Upper lobe of left lung (tissue), 6 donors: ENCODE measurements at regions not wholly inside any gene's neighbourhood (a gene's known extent, or its start where the extent isn't known, plus 50 kb on each side); places are given as distances from the start of the nearest gene placed in this dataset.
"Not testable (repeated sequence)": the region's sequence is repeated elsewhere in the genome, so short reads cannot be mapped to it uniquely, and the experiment has no call there.

Experiments used
- ATAC-seq, 2 donors: fragments of 200-7000 bp; cut with Tn5 transposase; one replicate each; pipeline ENCODE4 v1.9.1; 2022; ENCODE audit warnings: mild to moderate bottlenecking in 2 of 2, moderate library complexity in 2 of 2; ENCODE audit not compliant: low FRiP score in 2 of 2
- DNase-seq, 2 donors: peaks; one replicate each; pipeline ENCODE4 v3.0.0-alpha.2; 2019 to 2020
- H3K27ac ChIP-seq, 4 donors: fragments of 200-600 bp; sonication (generic); one replicate each; pipeline ENCODE4 v1.5.1; 2016 to 2019
- H3K27me3 ChIP-seq, 4 donors: fragments of 200-600 bp; sonication (generic); one replicate each; pipeline ENCODE4 v1.5.1; 2017 to 2019
- H3K36me3 ChIP-seq, 4 donors: fragments of 200-600 bp; sonication (generic); one replicate each; pipeline ENCODE4 v1.5.1; 2016 to 2019
- H3K4me1 ChIP-seq, 4 donors: fragments of 200-600 bp; sonication (generic); one replicate each; pipeline ENCODE4 v1.5.1; 2018 to 2019
- H3K4me3 ChIP-seq, 4 donors: fragments of 200-600 bp; sonication (generic); one replicate each; pipeline ENCODE4 v1.5.1; 2017 to 2019; ENCODE audit warnings: mild to moderate bottlenecking in 2 of 4, moderate library complexity in 1 of 4
- H3K9me3 ChIP-seq, 4 donors: fragments of 200-600 bp; sonication (generic); one replicate each; pipeline ENCODE4 v1.5.1; 2018 to 2019
- EP300 ChIP-seq, 4 donors: sonication (generic); formaldehyde crosslinking; IDR thresholded peaks; one replicate each; pipeline ENCODE4 v1.5.1; 2017; ENCODE audit warnings: antibody characterized with exemption in 4 of 4, control low read depth in 2 of 4
- POLR2A ChIP-seq, 4 donors: fragments of 450-650 bp; IDR thresholded peaks; one replicate each; pipeline ENCODE4 v1.5.1; 2016 to 2017; ENCODE audit warnings: antibody characterized with exemption in 4 of 4, mild to moderate bottlenecking in 2 of 4
- POLR2AphosphoS5 ChIP-seq, 2 donors: sonication (generic); formaldehyde crosslinking; IDR thresholded peaks; one replicate each; pipeline ENCODE4 v1.5.1; 2017; ENCODE audit warnings: antibody characterized with exemption in 2 of 2
- WGBS, 2 donors: methylation state at CpG; one replicate each; pipeline ENCODE4 v1.1.5; 2017 to 2018; 5-methylcytosine and 5-hydroxymethylcytosine counted together
- TF ChIP-seq, protein P1 (sequence below), 6 experiments: fragments of 450-650 bp in 4 of 6; fragments of 200-600 bp in 2 of 6; sonication (generic) in 2 of 6; IDR thresholded peaks; one replicate each; pipeline ENCODE4 v1.5.1; 2016 to 2019; ENCODE audit warnings: antibody characterized with exemption in 6 of 6
- donor health status: DM: no; HTN: no; CAD: no; lungs with moderate emphysema.
- donor health status: DM: no; HTN: yes; CAD: no; lungs with severe emphysema.

GRCh38 chr7:131941291-131941690, 384.9 kb upstream of the PODXL start:
- Histone ChIP-seq H3K27me3 (peaks cover 0 to 5% (median 0%) of the 10 kb centered on the region in 4 donors), H3K4me1 (peaks cover 0 to 7% (median 2%) of the 10 kb centered on the region in 4 donors), H3K4me3 (no peak overlapping the region), H3K27ac (no peak overlapping the region), H3K36me3 (no peaks in the 10 kb centered on the region), H3K9me3 (no peaks in the 10 kb centered on the region)
- WGBS, 2 donors, result 63 to 100% methylated on average over 1 of the region's 1 CpG
- no peak for ATAC-seq
- TF ChIP-seq, protein P1, sequence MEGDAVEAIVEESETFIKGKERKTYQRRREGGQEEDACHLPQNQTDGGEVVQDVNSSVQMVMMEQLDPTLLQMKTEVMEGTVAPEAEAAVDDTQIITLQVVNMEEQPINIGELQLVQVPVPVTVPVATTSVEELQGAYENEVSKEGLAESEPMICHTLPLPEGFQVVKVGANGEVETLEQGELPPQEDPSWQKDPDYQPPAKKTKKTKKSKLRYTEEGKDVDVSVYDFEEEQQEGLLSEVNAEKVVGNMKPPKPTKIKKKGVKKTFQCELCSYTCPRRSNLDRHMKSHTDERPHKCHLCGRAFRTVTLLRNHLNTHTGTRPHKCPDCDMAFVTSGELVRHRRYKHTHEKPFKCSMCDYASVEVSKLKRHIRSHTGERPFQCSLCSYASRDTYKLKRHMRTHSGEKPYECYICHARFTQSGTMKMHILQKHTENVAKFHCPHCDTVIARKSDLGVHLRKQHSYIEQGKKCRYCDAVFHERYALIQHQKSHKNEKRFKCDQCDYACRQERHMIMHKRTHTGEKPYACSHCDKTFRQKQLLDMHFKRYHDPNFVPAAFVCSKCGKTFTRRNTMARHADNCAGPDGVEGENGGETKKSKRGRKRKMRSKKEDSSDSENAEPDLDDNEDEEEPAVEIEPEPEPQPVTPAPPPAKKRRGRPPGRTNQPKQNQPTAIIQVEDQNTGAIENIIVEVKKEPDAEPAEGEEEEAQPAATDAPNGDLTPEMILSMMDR (IDR thresholded peaks at IDR 0.05), result no peak
- no peak for TF ChIP-seq POLR2AphosphoS5 (IDR thresholded peaks at IDR 0.05)
- no peak for TF ChIP-seq EP300 (IDR thresholded peaks at IDR 0.05)
- no peak for TF ChIP-seq POLR2A (IDR thresholded peaks at IDR 0.05)
- peak in 1 of 2 donors; percentile 22 for DNase-seq

- DNase-seq (no peak), ATAC-seq (no peak)
- WGBS, 2 donors, result 73 to 78% methylated on average over 4 of the region's 4 CpGs
- TF ChIP-seq POLR2A (IDR thresholded peaks at IDR 0.05) (no peak), POLR2AphosphoS5 (IDR thresholded peaks at IDR 0.05) (no peak), EP300 (IDR thresholded peaks at IDR 0.05) (no peak)
- TF ChIP-seq, protein P1 (IDR thresholded peaks at IDR 0.05), result no peak
- H3K4me3 ChIP-seq, result no peak overlapping the region
- H3K4me1 ChIP-seq, result peaks cover 0 to 6% (median 2%) of the 10 kb centered on the region in 4 donors
- no peaks in the 10 kb centered on the region for H3K36me3 ChIP-seq
- peaks cover 0 to 3% (median 0%) of the 10 kb centered on the region in 4 donors for H3K27me3 ChIP-seq
- H3K27ac ChIP-seq, result no peak overlapping the region
- H3K9me3 ChIP-seq, result no peaks in the 10 kb centered on the region
These were observed 384.3 kb upstream of the PODXL start for GRCh38 chr7:131940621-131941165.

DNA sequence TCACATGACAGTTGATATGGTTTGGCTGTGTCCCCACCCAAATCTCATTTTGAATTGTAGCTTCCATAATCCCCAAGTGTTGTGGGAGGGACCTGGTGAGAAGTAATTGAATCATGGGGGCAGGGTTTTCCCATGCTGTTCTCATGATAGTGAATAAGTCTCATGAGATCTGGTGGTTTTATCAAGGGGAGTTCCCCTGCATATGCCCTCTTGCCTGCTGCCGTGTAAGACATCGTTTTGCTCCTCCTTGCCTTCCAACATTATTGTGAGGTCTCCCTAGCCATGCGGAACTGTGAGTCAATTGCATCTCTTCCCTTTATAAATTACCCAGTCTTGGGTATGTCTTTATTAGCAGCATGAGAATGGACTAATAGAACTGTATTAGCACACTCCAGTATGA, 382.4 kb upstream of the PODXL start:
- ATAC-seq, H3K36me3 ChIP-seq: not testable (repeated sequence)
- 87 to 89% methylated on average over 3 of the region's 3 CpGs for WGBS, 2 donors

DNA sequence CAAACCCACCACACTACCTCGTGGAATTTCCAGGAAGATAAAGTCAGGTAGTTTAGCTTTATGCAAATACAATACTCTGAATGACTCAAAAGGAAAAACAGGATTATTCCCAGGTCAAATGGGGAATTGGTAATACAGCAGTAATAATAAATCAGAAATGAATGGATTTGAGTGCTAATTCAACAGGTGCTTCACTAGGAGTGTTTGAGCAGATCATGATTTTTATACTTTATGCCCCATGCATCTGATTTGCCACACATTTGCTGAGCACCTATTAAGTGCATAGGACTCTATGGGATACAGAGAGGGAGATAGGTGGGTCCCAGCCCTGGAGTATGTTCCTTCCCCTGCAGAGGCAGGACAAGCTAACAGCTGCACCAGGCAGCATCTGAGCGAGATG, 381.4 kb upstream of the PODXL start:
- TF ChIP-seq POLR2AphosphoS5 (IDR thresholded peaks at IDR 0.05) (no peak), EP300 (IDR thresholded peaks at IDR 0.05) (no peak), POLR2A (IDR thresholded peaks at IDR 0.05) (no peak)
- TF ChIP-seq, protein P1 (IDR thresholded peaks at IDR 0.05), result no peak
- no peak overlapping the region for H3K27ac ChIP-seq
- 45 to 65% methylated on average over 2 of the region's 2 CpGs for WGBS, 2 donors
- ATAC-seq, result no peak
- no peak for DNase-seq
- H3K4me1 ChIP-seq, result no peaks in the 10 kb centered on the region
- H3K36me3 ChIP-seq, result no peaks in the 10 kb centered on the region
- H3K4me3 ChIP-seq, result no peak overlapping the region
- H3K9me3 ChIP-seq, result no peaks in the 10 kb centered on the region
- no peaks in the 10 kb centered on the region for H3K27me3 ChIP-seq

More for the DNA sequence above, 382.4 kb upstream of the PODXL start:
- not testable (repeated sequence) for H3K4me3 ChIP-seq, H3K27me3 ChIP-seq, H3K4me1 ChIP-seq, H3K9me3 ChIP-seq, DNase-seq, H3K27ac ChIP-seq

DNA sequence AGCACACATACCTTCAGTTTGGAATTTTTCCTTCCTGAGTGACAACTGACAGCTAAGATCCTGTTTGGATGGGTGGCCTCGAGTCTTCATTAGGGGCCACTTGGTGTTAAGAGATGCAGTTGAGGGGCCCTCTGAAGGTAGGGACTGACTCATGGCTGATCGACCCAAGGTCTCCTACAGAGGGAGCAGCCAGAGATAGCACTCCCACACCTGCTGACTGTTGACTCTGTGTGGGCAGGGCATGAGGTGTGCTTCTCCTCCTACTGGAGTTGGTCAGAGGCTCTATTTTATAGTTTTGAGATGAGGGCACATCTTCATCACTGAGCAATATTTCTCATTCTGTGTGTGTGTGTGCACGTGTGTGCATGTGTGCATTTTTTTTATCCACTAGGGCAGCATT, 378.8 kb upstream of the PODXL start:
- Histone ChIP-seq H3K4me1 (no peaks in the 10 kb centered on the region), H3K4me3 (no peak overlapping the region), H3K27ac (no peak overlapping the region), H3K27me3 (no peaks in the 10 kb centered on the region), H3K36me3 (no peaks in the 10 kb centered on the region), H3K9me3 (no peaks in the 10 kb centered on the region)
- 45 to 68% methylated on average over 2 to 3 of the region's 3 CpGs for WGBS, 2 donors
- TF ChIP-seq POLR2AphosphoS5 (IDR thresholded peaks at IDR 0.05), result no peak
- TF ChIP-seq, protein P1 (IDR thresholded peaks at IDR 0.05), result no peak
- TF ChIP-seq EP300 (IDR thresholded peaks at IDR 0.05), result no peak
- no peak for TF ChIP-seq POLR2A (IDR thresholded peaks at IDR 0.05)
- DNase-seq (no peak), ATAC-seq (peak in 1 of 2 donors; percentile 9)
